Peyer's patch (tissue), 4 donors: ENCODE measurements at regions not wholly inside any gene's neighbourhood (a gene's known extent, or its start where the extent isn't known, plus 50 kb on each side); places are given as distances from the start of the nearest gene placed in this dataset.
"Not testable (repeated sequence)": the region's sequence is repeated elsewhere in the genome, so short reads cannot be mapped to it uniquely, and the experiment has no call there.

Experiments used
- DNase-seq, 3 donors: peaks; one replicate each; pipeline ENCODE4 v3.0.0-alpha.2; 2017 to 2019
- H3K27ac ChIP-seq, 4 donors: fragments of 200-600 bp; sonication (generic); one replicate each; pipeline ENCODE4 v1.5.1; 2016 to 2019
- H3K27me3 ChIP-seq, 2 donors: fragments of 200-600 bp; sonication (generic); one replicate each; pipeline ENCODE4 v1.5.1; 2019
- H3K36me3 ChIP-seq, 3 donors: fragments of 200-600 bp; sonication (generic); one replicate each; pipeline ENCODE4 v1.5.1; 2016 to 2019
- H3K4me1 ChIP-seq, 4 donors: fragments of 200-600 bp; sonication (generic); one replicate each; pipeline ENCODE4 v1.5.1; 2016 to 2019
- H3K4me3 ChIP-seq, 4 donors: fragments of 200-600 bp; sonication (generic); 1 replicate in 3 of 4; 2 replicates in 1 of 4; pipeline ENCODE4 v1.5.1; 2016 to 2019; ENCODE audit warnings: mild to moderate bottlenecking in 1 of 4
- H3K9me3 ChIP-seq, 4 donors: fragments of 200-600 bp; sonication (generic); one replicate each; pipeline ENCODE4 v1.5.1; 2016 to 2019; ENCODE audit warnings: mild to moderate bottlenecking in 1 of 4
- CTCF ChIP-seq, 6 experiments: fragments of 450-650 bp in 4 of 6; fragments of 200-600 bp in 2 of 6; sonication (generic) in 1 of 6; IDR thresholded peaks; one replicate each; pipeline ENCODE4 v1.5.1; 2017 to 2019; ENCODE audit warnings: antibody characterized with exemption in 6 of 6, mild to moderate bottlenecking in 3 of 6, moderate library complexity in 1 of 6
- POLR2A ChIP-seq, 2 donors: fragments of 450-650 bp; IDR thresholded peaks; one replicate each; pipeline ENCODE4 v1.5.1; 2017; ENCODE audit warnings: antibody characterized with exemption in 2 of 2, mild to moderate bottlenecking in 2 of 2, moderate library complexity in 2 of 2

DNA sequence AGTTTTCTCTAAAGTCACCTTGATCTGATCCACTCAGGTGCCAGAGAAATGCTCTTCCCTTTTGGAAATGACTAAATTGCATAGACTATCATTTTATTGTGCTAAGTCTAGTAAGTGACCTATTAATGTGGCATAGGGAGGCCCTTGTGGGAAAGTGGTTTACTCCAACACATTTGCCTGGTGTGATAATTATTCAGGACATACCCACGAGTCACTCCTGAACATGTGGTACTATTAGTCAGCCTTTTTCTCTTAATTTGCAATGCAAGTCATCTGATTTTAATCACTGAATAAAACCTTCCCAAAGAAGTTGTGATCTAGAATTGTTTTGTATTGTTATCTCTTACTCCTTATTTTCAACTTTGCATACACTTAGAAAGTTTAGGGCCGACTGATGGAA, 148.7 kb downstream of the OR4C45 start:
- TF ChIP-seq CTCF (IDR thresholded peaks at IDR 0.05) (no peak), POLR2A (IDR thresholded peaks at IDR 0.05) (no peak)
- Histone ChIP-seq H3K9me3 (no peaks in the 10 kb centered on the region), H3K27ac (no peak overlapping the region), H3K36me3 (no peaks in the 10 kb centered on the region), H3K4me3 (no peak overlapping the region), H3K4me1 (no peaks in the 10 kb centered on the region), H3K27me3 (no peaks in the 10 kb centered on the region)
- DNase-seq = no peak

GRCh38 chr11:50182486-50182885, 149.8 kb downstream of the OR4C45 start:
- no peak overlapping the region for H3K4me3 ChIP-seq
- H3K9me3 ChIP-seq = no peaks in the 10 kb centered on the region
- no peak for DNase-seq
- no peaks in the 10 kb centered on the region for H3K36me3 ChIP-seq
- no peak overlapping the region for H3K27ac ChIP-seq
- no peaks in the 10 kb centered on the region for H3K27me3 ChIP-seq
- no peak for TF ChIP-seq CTCF (IDR thresholded peaks at IDR 0.05)
- no peak for TF ChIP-seq POLR2A (IDR thresholded peaks at IDR 0.05)
- H3K4me1 ChIP-seq = no peaks in the 10 kb centered on the region

DNA sequence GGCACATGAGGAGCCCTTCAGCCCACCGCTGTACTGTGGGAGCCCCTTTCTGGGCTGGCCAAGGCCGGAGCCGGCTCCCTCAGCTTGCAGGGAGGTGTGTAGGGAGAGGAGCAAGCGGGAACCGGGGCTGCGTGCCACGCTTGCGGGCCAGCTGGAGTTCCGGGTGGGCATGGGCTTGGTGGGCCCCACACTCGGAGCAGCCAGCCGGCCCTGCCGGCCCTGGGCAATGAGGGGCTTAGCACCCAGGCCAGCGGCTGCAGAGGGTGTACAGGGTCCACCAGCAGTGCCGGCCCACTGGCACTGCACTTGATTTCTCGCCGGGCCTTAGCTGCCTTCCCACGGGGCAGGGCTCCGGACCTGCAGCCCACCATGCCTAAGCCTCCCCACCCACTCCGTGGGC, 150.5 kb downstream of the OR4C45 start:
- not testable (repeated sequence) for H3K9me3 ChIP-seq

DNA sequence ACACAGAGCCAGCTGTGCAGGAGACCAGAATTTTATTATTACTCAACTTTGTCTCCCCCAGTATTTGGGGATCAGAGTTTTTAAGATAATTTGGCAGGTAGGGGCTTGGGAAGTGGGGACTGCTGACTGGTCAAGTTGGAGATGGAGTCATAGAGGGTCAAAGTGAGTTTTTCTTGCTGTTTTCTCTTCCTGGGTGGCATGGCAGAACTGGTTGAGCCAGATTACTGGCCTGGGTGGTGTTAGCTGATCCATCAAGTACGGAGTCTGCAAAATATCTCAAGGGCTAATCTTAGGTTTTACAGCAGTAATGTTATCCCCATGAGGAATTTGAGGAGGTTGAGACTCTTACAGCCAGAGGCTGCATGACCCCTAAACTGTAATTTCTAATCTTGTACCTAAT, 153.5 kb downstream of the OR4C45 start:
- DNase-seq = no peak
- Histone ChIP-seq H3K4me3 (no peak overlapping the region), H3K36me3 (no peaks in the 10 kb centered on the region), H3K27ac (no peak overlapping the region), H3K9me3 (no peaks in the 10 kb centered on the region), H3K27me3 (no peaks in the 10 kb centered on the region), H3K4me1 (no peaks in the 10 kb centered on the region)
- TF ChIP-seq CTCF (IDR thresholded peaks at IDR 0.05) (no peak), POLR2A (IDR thresholded peaks at IDR 0.05) (no peak)

More for the DNA sequence above, 150.5 kb downstream of the OR4C45 start:
- not testable (repeated sequence) for H3K4me3 ChIP-seq, H3K27ac ChIP-seq, H3K36me3 ChIP-seq, DNase-seq, H3K27me3 ChIP-seq, H3K4me1 ChIP-seq

- TF ChIP-seq POLR2A (IDR thresholded peaks at IDR 0.05) = no peak
- TF ChIP-seq CTCF (IDR thresholded peaks at IDR 0.05) = no peak
- no peak for DNase-seq
- Histone ChIP-seq H3K27ac (no peak overlapping the region), H3K4me3 (no peak overlapping the region), H3K36me3 (no peaks in the 10 kb centered on the region), H3K4me1 (no peaks in the 10 kb centered on the region), H3K9me3 (no peaks in the 10 kb centered on the region), H3K27me3 (no peaks in the 10 kb centered on the region)
Measured at GRCh38 chr11:50187220-50187619, 154.5 kb downstream of the OR4C45 start.

- no peaks in the 10 kb centered on the region for H3K36me3 ChIP-seq
Measured at GRCh38 chr11:50188040-50188439, 155.4 kb downstream of the OR4C45 start.

More at GRCh38 chr11:50188040-50188439, 155.4 kb downstream of the OR4C45 start:
- no peaks in the 10 kb centered on the region for H3K27me3 ChIP-seq
- DNase-seq = no peak
- TF ChIP-seq CTCF (IDR thresholded peaks at IDR 0.05) (no peak), POLR2A (IDR thresholded peaks at IDR 0.05) (no peak)
- H3K9me3 ChIP-seq = no peaks in the 10 kb centered on the region
- no peak overlapping the region for H3K4me3 ChIP-seq
- no peak overlapping the region for H3K27ac ChIP-seq
- H3K4me1 ChIP-seq = no peaks in the 10 kb centered on the region
